Thyroid gland (tissue), 4 donors: ENCODE measurements at regions not wholly inside any gene's neighbourhood (a gene's known extent, or its start where the extent isn't known, plus 50 kb on each side); places are given as distances from the start of the nearest gene placed in this dataset.

Experiments used
- DNase-seq, 2 donors: peaks; one replicate each; pipeline ENCODE4 v3.0.0-alpha.2; 2019
- H3K27ac ChIP-seq, 3 donors: fragments of 200-600 bp; sonication (generic); 1 replicate in 2 of 3; 2 replicates in 1 of 3; pipeline ENCODE4 v1.5.1; 2016 to 2019; ENCODE audit warnings: mild to moderate bottlenecking in 1 of 3, moderate library complexity in 1 of 3
- H3K27me3 ChIP-seq: fragments of 200-600 bp; sonication (generic); one replicate; pipeline ENCODE4 v1.5.1; 2019
- H3K36me3 ChIP-seq, 2 donors: fragments of 200-600 bp; sonication (generic); one replicate each; pipeline ENCODE4 v1.5.1; 2016 to 2019
- H3K4me1 ChIP-seq, 2 donors: fragments of 200-600 bp; sonication (generic); one replicate each; pipeline ENCODE4 v1.5.1; 2017 to 2019
- H3K4me3 ChIP-seq, 3 donors: fragments of 200-600 bp; sonication (generic); replicated peaks in 1 of 3; 1 replicate in 2 of 3; 2 replicates in 1 of 3; pipeline ENCODE4 v1.5.1; 2016; ENCODE audit warnings: mild to moderate bottlenecking in 1 of 3
- H3K9me3 ChIP-seq: fragments of 200-600 bp; sonication (generic); one replicate; pipeline ENCODE4 v1.5.1; 2017
- POLR2A ChIP-seq, 2 donors: fragments of 450-650 bp; IDR thresholded peaks; one replicate each; pipeline ENCODE4 v1.6.1; 2017; ENCODE audit warnings: antibody characterized with exemption in 2 of 2, mild to moderate bottlenecking in 2 of 2, moderate library complexity in 1 of 2
- WGBS, 2 donors: methylation state at CpG; one replicate each; pipeline ENCODE4 v1.1.5; 2017; 5-methylcytosine and 5-hydroxymethylcytosine counted together
- intact Hi-C: fragments of 100-400 bp; cut with DNase I; formaldehyde crosslinking; loops from one replicate; pipeline ENCODE4 v1.15.1; 2023
- TF ChIP-seq, protein P1 (sequence below), 6 experiments: fragments of 200-600 bp in 3 of 6; fragments of 450-650 bp in 3 of 6; sonication (generic) in 3 of 6; IDR thresholded peaks; one replicate each; pipeline ENCODE4 v1.5.1; 2016 to 2019; ENCODE audit warnings: antibody characterized with exemption in 6 of 6, mild to moderate bottlenecking in 2 of 6, inconsistent platforms in 1 of 6, moderate library complexity in 1 of 6

- Histone ChIP-seq H3K4me1 (peaks cover 0 to 5% of the 10 kb centered on the region in 2 donors), H3K9me3 (no peaks in the 10 kb centered on the region), H3K27me3 (no peaks in the 10 kb centered on the region), H3K27ac (no peak overlapping the region), H3K4me3 (no peak overlapping the region), H3K36me3 (no peaks in the 10 kb centered on the region)
- DNase-seq, result no peak
- WGBS, 2 donors, result 76 to 80% methylated on average over 14 of the region's 14 CpGs
- TF ChIP-seq, protein P1, sequence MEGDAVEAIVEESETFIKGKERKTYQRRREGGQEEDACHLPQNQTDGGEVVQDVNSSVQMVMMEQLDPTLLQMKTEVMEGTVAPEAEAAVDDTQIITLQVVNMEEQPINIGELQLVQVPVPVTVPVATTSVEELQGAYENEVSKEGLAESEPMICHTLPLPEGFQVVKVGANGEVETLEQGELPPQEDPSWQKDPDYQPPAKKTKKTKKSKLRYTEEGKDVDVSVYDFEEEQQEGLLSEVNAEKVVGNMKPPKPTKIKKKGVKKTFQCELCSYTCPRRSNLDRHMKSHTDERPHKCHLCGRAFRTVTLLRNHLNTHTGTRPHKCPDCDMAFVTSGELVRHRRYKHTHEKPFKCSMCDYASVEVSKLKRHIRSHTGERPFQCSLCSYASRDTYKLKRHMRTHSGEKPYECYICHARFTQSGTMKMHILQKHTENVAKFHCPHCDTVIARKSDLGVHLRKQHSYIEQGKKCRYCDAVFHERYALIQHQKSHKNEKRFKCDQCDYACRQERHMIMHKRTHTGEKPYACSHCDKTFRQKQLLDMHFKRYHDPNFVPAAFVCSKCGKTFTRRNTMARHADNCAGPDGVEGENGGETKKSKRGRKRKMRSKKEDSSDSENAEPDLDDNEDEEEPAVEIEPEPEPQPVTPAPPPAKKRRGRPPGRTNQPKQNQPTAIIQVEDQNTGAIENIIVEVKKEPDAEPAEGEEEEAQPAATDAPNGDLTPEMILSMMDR (IDR thresholded peaks at IDR 0.05), result no peak
- TF ChIP-seq POLR2A (IDR thresholded peaks at IDR 0.05), result no peak
- intact Hi-C loops, result no loop called here
These were observed 95.3 kb upstream of the IER5L start for GRCh38 chr9:129273136-129273895.

GRCh38 chr9:129272348-129273025 is 94.4 kb upstream of the IER5L start:
- no peaks in the 10 kb centered on the region for H3K9me3 ChIP-seq
- DNase-seq, result no peak
- TF ChIP-seq, protein P1 (IDR thresholded peaks at IDR 0.05), result no peak
- TF ChIP-seq POLR2A (IDR thresholded peaks at IDR 0.05), result no peak
- WGBS, 2 donors, result 93 to 94% methylated on average over 9 of the region's 9 CpGs
- intact Hi-C loops, result no loop called here
- no peak overlapping the region for H3K4me3 ChIP-seq
- H3K36me3 ChIP-seq, result no peaks in the 10 kb centered on the region
- H3K27me3 ChIP-seq, result no peaks in the 10 kb centered on the region
- no peaks in the 10 kb centered on the region for H3K4me1 ChIP-seq
- H3K27ac ChIP-seq, result no peak overlapping the region

- Histone ChIP-seq H3K27me3 (no peaks in the 10 kb centered on the region), H3K4me1 (no peaks in the 10 kb centered on the region), H3K4me3 (no peak overlapping the region), H3K9me3 (no peaks in the 10 kb centered on the region), H3K36me3 (no peaks in the 10 kb centered on the region), H3K27ac (no peak overlapping the region)
- no peak for DNase-seq
- 70 to 72% methylated on average over 11 of the region's 11 CpGs for WGBS, 2 donors
- intact Hi-C loops, result no loop called here
- TF ChIP-seq, protein P1 (IDR thresholded peaks at IDR 0.05), result no peak
- no peak for TF ChIP-seq POLR2A (IDR thresholded peaks at IDR 0.05)
These were observed 92.9 kb upstream of the IER5L start for GRCh38 chr9:129270903-129271431.

- Histone ChIP-seq H3K27me3 (no peaks in the 10 kb centered on the region), H3K9me3 (no peaks in the 10 kb centered on the region), H3K4me3 (no peak overlapping the region), H3K36me3 (no peaks in the 10 kb centered on the region), H3K4me1 (no peaks in the 10 kb centered on the region), H3K27ac (no peak overlapping the region)
- no peak for DNase-seq
- WGBS, 2 donors, result 87 to 88% methylated on average over 10 of the region's 10 CpGs
- intact Hi-C loops, result no loop called here
- TF ChIP-seq POLR2A (IDR thresholded peaks at IDR 0.05), result no peak
- TF ChIP-seq, protein P1 (IDR thresholded peaks at IDR 0.05), result no peak
These were observed 92.1 kb upstream of the IER5L start for GRCh38 chr9:129270205-129270604.

GRCh38 chr9:129267141-129267540 is 89.1 kb upstream of the IER5L start:
- Histone ChIP-seq H3K4me3 (no peak overlapping the region), H3K36me3 (no peaks in the 10 kb centered on the region), H3K27ac (no peak overlapping the region), H3K4me1 (no peaks in the 10 kb centered on the region), H3K27me3 (no peaks in the 10 kb centered on the region), H3K9me3 (no peaks in the 10 kb centered on the region)
- 93 to 95% methylated on average over 10 of the region's 10 CpGs for WGBS, 2 donors
- intact Hi-C loops, result no loop called here
- TF ChIP-seq, protein P1 (IDR thresholded peaks at IDR 0.05), result no peak
- no peak for TF ChIP-seq POLR2A (IDR thresholded peaks at IDR 0.05)
- DNase-seq, result no peak
